ENCODE measurements at regions not wholly inside any gene's neighbourhood (a gene's known extent, or its start where the extent isn't known, plus 50 kb on each side); places are given as distances from the start of the nearest gene placed in this dataset.

DNA sequence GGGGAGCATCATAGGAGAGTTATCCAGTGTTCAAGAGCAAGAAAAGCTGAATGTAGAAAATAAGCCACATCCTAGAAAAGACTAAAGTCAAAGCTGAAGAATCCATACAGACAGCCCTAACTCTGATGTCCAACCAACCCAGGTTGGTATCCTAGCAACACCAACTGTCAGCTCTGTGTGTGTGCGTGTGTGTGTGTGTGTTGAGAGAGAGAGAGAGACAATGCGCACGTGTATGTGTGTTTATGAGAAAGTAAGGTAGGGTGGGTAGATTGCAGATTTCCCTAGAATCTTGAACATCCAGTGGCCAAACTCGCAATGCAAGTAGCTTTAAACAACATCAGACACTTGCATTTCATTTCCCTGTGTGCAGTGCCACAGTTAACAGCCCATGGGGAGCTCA lies 274.9 kb downstream of the FAM181B start:
- Histone ChIP-seq H3K27ac (no peak overlapping the region), H3K9me2 (replicated peaks; ENCODE audit: insufficient read depth) (no peaks in the 10 kb centered on the region), H3K4me3 (no peak overlapping the region), H4K20me1 (ENCODE audit: insufficient read depth, poor library complexity, severe bottlenecking) (no peaks in the 10 kb centered on the region), H3K36me3 (replicated peaks; ENCODE audit: insufficient read depth, low read depth) (no peaks in the 10 kb centered on the region), H3K27me3 (no peaks in the 10 kb centered on the region), H3K4me2 (no peak overlapping the region), H3K9me3 (ENCODE audit: low read depth) (no peaks in the 10 kb centered on the region), H2AFZ (no peak overlapping the region), H3K4me1 (ENCODE audit: insufficient read depth) (no peaks in the 10 kb centered on the region), H3K79me2 (no peaks in the 10 kb centered on the region)
- DNase-seq (ENCODE audit: low spot score) = no peak
- TF ChIP-seq EZH2 (IDR thresholded peaks at IDR 0.05; ENCODE audit: borderline replicate concordance) = no peak
- TF ChIP-seq EZH2phosphoT487 (IDR thresholded peaks at IDR 0.05; ENCODE audit: low read depth, severe bottlenecking, unreplicated experiment) = no peak
- no peak for TF ChIP-seq CTCF (IDR thresholded peaks at IDR 0.05; ENCODE audit: poor library complexity)
- 67% methylated on average over 4 of the region's 4 CpGs for WGBS (ENCODE audit: low lambda C conversion rate, missing lambda C conversion rate)

DNA sequence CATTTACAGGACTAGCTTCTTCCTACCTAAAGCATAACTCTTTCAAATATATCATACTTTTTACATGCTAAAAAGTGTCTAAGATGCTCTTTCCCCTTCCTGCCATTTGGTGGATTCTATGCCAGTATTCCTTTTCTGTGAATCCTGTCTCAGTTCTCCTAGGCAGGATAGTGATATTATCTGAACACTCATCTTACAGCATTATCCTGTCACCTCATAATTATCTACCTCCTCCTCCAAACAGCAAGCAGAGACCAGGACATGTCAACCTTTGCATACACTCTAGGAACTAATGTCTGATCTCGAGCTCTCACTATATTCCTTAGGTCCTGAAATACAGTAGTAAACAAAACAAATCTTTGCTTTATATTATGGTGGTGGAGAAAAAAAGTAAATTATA lies 275.5 kb downstream of the FAM181B start:
- Histone ChIP-seq H3K36me3 (replicated peaks; ENCODE audit: insufficient read depth, low read depth) (no peaks in the 10 kb centered on the region), H3K9me3 (ENCODE audit: low read depth) (no peaks in the 10 kb centered on the region), H3K4me1 (ENCODE audit: insufficient read depth) (no peaks in the 10 kb centered on the region), H2AFZ (no peak overlapping the region), H3K4me3 (no peak overlapping the region), H3K9me2 (replicated peaks; ENCODE audit: insufficient read depth) (no peaks in the 10 kb centered on the region), H3K27me3 (no peaks in the 10 kb centered on the region), H3K79me2 (no peaks in the 10 kb centered on the region), H4K20me1 (ENCODE audit: insufficient read depth, poor library complexity, severe bottlenecking) (no peaks in the 10 kb centered on the region), H3K27ac (no peak overlapping the region), H3K4me2 (no peak overlapping the region)
- DNase-seq (ENCODE audit: low spot score) = no peak
- 67% methylated on average over 1 of the region's 1 CpG for WGBS (ENCODE audit: low lambda C conversion rate, missing lambda C conversion rate)
- TF ChIP-seq EZH2phosphoT487 (IDR thresholded peaks at IDR 0.05; ENCODE audit: low read depth, severe bottlenecking, unreplicated experiment) = no peak
- TF ChIP-seq CTCF (IDR thresholded peaks at IDR 0.05; ENCODE audit: poor library complexity) = no peak
- TF ChIP-seq EZH2 (IDR thresholded peaks at IDR 0.05; ENCODE audit: borderline replicate concordance) = no peak

- Histone ChIP-seq H3K9me3 (ENCODE audit: low read depth) (no peaks in the 10 kb centered on the region), H2AFZ (no peak overlapping the region), H3K4me2 (no peak overlapping the region), H3K36me3 (replicated peaks; ENCODE audit: insufficient read depth, low read depth) (no peaks in the 10 kb centered on the region), H4K20me1 (ENCODE audit: insufficient read depth, poor library complexity, severe bottlenecking) (no peaks in the 10 kb centered on the region), H3K4me1 (ENCODE audit: insufficient read depth) (no peaks in the 10 kb centered on the region), H3K27ac (no peak overlapping the region), H3K9me2 (replicated peaks; ENCODE audit: insufficient read depth) (no peaks in the 10 kb centered on the region), H3K79me2 (no peaks in the 10 kb centered on the region), H3K27me3 (no peaks in the 10 kb centered on the region), H3K4me3 (no peak overlapping the region)
- TF ChIP-seq CTCF (IDR thresholded peaks at IDR 0.05; ENCODE audit: poor library complexity) = no peak
- TF ChIP-seq EZH2 (IDR thresholded peaks at IDR 0.05; ENCODE audit: borderline replicate concordance) = no peak
- no peak for TF ChIP-seq EZH2phosphoT487 (IDR thresholded peaks at IDR 0.05; ENCODE audit: low read depth, severe bottlenecking, unreplicated experiment)
- no peak for DNase-seq (ENCODE audit: low spot score)
These were observed 282.7 kb downstream of the FAM181B start for GRCh38 chr11:82450996-82451395.

DNA sequence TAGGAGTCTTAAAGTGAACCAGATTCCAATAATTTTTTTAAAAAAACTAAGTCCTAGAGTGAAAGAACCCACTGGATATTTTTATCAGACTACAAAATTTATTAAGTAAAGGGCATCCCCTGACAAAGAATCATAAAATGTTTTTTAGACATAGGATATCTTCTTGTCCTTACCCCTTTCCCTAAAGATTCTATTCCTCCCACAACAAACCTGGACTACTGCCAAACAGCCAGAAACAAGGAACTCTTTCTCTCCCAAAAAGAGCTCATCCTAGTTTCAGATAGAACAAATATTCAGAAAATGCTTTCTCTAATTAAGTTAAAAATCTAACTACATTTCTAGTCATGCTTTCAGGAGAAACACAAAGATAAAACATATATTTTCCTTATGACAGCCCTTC lies 327.1 kb downstream of the FAM181B start:
- no peak for DNase-seq (ENCODE audit: low spot score)
- no peaks in the 10 kb centered on the region for H4K20me1 ChIP-seq (ENCODE audit: insufficient read depth, poor library complexity, severe bottlenecking)
- H3K9me2 ChIP-seq (replicated peaks; ENCODE audit: insufficient read depth) = no peaks in the 10 kb centered on the region
- TF ChIP-seq EZH2 (IDR thresholded peaks at IDR 0.05; ENCODE audit: borderline replicate concordance) (no peak), EZH2phosphoT487 (IDR thresholded peaks at IDR 0.05; ENCODE audit: low read depth, severe bottlenecking, unreplicated experiment) (no peak), CTCF (IDR thresholded peaks at IDR 0.05; ENCODE audit: poor library complexity) (no peak)
- H3K4me3 ChIP-seq = no peak overlapping the region
- H3K9me3 ChIP-seq (ENCODE audit: low read depth) = no peaks in the 10 kb centered on the region
- no peaks in the 10 kb centered on the region for H3K79me2 ChIP-seq
- no peaks in the 10 kb centered on the region for H3K4me1 ChIP-seq (ENCODE audit: insufficient read depth)
- no peak overlapping the region for H3K27ac ChIP-seq
- no peaks in the 10 kb centered on the region for H3K27me3 ChIP-seq
- H3K36me3 ChIP-seq (replicated peaks; ENCODE audit: insufficient read depth, low read depth) = no peaks in the 10 kb centered on the region
- no peak overlapping the region for H2AFZ ChIP-seq
- H3K4me2 ChIP-seq = no peak overlapping the region
